ENCODE measurements at regions not wholly inside any gene's neighbourhood (a gene's known extent, or its start where the extent isn't known, plus 50 kb on each side); places are given as distances from the start of the nearest gene placed in this dataset.

DNA sequence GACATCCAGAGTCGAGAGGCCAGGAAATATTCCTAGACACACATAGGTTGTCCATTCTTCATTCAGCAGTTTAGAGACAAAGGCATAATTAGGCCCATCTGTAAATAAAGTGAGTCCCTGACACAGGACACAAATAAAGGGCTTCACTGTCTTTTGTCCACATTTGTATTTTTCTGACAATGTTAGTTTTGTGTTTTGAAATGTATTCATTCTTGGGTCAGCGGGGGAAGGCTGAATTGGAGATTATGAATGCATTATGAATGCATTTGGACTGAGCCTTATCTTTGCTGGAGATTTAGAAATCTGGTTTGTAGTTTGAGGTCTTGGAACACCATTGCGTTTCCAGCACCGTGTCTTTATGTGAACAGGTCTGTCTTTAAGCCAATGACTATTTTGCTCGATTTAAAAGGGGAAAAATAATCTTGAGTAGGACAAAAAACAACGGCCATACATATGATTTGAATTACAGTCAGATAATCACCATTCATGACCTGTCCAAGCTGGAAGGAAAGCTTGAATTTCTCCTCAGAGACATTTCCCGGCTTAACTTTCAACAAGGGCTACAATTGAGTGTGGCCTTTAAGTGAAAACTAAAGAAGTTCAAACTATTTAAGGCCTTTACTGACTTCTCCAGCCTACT, 334.8 kb downstream of the WDR11 start:
- DNase-seq = no peak

DNA sequence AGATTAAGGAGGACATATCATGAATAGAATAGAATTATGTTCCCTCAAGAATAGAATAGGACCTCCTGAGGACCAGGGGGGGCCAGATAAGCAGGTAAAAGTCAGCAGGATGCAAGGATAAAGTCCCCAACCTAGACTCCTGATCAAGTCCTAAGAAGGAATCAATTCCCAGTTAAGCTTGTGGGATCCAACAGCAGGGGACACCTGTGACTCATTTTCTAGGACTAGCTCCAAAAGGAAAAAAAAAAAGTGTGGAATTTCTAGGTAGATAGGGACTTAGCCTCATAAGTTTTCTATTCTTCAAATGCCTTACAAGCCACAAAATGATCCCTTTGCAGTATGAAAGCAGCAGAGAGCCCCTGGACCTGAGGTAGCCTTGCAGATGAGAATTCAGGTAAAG, 336.2 kb downstream of the WDR11 start:
- DNase-seq = no peak

GRCh38 chr10:121188005-121188404, 336.8 kb downstream of the WDR11 start:
- no peak for DNase-seq

DNA sequence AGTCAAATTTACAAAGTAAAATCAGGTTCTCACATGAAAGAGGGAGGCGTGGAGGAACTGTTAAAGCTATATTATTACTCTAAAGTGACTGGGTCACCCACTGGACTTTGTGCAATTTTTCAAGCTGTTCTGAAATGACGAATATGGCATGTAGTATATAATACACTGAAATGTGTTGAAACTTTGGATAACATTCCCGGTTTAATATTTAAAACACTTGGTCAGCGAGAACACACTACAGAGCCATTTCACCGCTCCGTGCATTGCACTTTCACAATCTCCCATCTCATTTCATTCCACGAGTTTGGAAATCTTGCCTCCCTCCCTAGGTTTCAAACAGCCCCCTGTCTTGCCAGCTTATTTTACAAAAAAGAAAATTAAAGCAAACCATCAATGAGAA, 337.9 kb downstream of the WDR11 start:
- no peak for DNase-seq

DNA sequence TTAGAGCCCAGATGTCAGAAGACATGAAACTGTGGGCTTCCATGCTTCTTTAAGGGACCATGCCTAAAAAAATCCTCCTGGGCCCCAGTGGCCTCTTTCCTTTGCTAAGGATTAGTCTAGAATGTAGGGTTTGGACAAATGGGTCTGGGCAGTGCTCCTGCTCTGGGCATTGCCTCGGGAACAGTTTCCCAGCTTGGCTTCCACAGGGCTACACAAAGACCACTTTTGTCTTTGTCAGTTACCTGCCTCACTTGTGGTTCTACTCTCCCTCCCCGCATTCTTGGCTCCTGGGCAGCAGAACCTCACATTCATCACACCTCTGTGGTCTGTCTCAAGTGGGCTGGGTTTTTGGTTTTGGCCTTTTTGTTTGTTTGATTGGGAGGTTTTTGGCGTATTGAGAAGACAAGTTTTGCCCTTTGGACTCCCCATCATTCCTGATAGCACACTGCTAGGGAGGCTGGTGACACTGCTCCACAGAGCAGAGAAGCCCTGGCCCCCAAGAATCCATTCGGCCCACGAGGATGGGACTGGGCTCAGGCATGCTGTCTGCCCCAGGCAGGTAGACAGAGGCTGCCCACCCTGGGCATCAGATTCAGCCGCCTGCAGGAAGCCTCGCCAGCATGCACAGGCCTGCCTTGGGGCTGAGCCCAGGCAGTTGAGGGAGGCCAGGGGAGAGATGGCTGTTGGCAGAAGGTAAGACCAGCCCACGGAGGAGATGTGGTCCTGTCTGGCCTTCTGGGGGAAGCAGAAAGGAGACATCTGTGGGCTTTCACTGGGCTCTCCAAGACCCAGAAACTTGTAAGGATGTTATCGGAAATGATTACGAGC, 343.7 kb downstream of the WDR11 start:
- no peak for DNase-seq

GRCh38 chr10:121195524-121195910, 344.4 kb downstream of the WDR11 start:
- no peak for DNase-seq

DNA sequence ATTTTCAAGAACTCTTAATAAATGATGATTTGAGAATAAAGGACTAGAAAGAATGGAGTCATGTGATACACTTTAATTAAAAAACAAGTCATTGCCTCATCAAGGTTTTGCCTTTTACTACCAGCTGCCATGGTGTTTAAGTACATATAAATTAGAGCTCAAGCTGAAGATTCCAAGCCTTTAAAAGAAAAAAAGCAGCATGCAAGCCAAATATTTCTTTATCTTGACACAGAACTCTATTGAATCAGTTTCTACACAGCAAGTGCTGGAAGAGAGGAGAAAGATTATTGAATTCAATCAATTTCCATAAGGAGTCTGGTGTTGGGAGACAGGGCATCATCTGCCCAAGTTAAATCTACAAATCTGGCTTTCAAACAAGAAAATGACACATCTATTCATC, 347.9 kb downstream of the WDR11 start:
- no peak for DNase-seq

- DNase-seq = no peak
Measured at GRCh38 chr10:121205625-121206024, 354.5 kb downstream of the WDR11 start.

DNA sequence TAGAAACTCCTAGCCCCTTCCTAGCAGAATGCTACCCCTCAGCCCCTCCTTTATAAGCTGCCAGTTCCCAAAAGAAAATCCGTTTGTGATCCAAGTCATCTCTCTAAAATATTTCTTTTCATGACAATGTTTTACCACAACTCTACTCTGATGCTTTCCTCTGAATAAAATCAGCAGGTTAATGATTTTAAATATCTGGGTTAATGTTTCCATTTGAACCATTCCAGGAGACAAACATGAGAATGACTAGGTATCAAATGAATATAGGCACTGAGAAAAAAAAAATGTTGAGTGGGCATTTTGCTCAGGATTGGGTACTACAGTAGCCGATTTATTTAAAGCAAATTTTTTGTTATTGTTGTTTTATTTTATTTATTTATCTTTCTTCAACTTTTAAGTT, 360.3 kb downstream of the WDR11 start:
- DNase-seq = no peak

- no peak for DNase-seq
Measured at GRCh38 chr10:121213437-121213836, 362.3 kb downstream of the WDR11 start.

GRCh38 chr10:121216295-121216694, 365.1 kb downstream of the WDR11 start:
- DNase-seq = no peak

- DNase-seq = peak; percentile 70
Measured at GRCh38 chr10:121216721-121217181, 365.6 kb downstream of the WDR11 start.

DNA sequence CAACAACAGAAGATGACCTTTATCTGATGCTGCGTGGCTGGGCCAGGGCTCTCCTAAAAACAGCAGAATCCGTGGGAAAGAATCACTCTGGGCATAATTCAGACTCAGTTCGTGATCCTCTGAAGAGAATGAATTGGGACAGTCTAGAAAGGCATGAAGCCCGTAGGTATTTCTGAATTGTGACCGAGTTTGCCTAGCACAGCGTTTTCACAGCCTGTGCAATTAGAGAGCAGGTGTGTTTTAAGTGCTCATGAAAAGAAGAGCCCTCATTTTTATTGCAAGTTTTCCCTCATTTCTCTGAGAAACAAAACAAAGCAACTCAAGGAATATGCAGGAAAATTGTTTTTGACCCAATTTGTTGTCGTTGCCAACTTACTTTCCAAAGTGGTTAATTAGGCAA, 366.2 kb downstream of the WDR11 start:
- no peak for DNase-seq

GRCh38 chr10:121221072-121221471, 369.9 kb downstream of the WDR11 start:
- peak; percentile 38 for DNase-seq

GRCh38 chr10:121221991-121222390, 370.8 kb downstream of the WDR11 start:
- DNase-seq = no peak

DNA sequence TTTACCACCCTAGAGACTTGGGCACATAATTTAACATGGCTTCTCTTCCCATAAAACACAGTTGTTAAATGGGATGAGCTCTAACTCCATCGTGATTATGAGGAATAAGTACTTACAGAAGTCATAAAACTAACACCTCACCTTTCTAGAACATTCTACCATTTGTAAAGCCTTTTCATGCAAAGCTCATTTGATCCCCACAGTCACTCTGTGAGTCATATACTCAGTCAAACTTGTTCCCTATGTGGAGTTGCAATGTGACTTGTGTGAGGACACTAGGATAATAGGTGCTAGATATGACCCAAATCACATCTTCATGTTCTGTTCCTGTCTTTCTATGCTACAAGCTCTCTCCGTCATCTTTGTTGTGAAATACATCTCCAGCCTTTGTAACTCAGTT, 371.7 kb downstream of the WDR11 start:
- DNase-seq = no peak

GRCh38 chr10:121231079-121231478, 367.2 kb downstream of the FGFR2 start:
- DNase-seq = no peak

GRCh38 chr10:121232494-121232893, 365.8 kb downstream of the FGFR2 start:
- no peak for DNase-seq

- no peak for DNase-seq
Measured at GRCh38 chr10:121235692-121236091, 362.6 kb downstream of the FGFR2 start.

DNA sequence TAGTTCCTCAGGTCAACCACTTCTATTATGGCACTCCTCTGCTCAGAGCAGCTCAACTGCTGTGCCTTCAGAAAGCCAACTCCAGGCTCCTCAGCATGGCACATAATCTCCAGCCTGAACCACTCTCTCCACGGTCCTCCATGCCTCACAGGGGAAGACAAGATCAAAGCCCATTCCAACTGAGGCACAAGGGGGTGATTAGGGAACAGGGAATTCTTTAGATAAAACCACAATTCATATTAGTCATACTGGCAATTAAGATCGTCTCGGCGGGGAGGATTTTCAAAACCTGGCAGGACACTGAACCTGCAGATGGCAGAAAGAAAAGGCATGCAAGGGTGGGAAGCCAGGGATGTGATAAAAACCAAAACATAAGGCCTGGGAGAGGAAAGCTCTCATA, 361.6 kb downstream of the FGFR2 start:
- DNase-seq = no peak

DNA sequence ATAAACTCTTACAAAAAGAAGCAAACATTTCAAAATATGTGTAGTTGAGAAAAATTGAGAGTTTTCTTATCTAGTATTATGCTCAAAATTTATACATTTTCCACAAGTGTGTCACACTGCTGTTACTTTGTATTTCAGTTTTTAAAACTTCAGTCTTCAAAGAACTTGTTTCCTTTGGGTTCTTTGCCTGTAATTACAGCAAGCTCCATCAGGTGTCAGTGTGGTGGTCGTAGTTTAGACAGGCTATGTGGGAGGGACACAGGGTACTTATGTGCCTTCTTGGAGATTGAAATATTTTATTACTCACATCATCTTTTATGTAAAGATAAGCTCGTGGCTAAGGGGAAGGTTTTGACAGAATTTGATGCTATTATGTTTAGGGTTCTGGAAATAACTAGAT, 360.5 kb downstream of the FGFR2 start:
- no peak for DNase-seq

DNA sequence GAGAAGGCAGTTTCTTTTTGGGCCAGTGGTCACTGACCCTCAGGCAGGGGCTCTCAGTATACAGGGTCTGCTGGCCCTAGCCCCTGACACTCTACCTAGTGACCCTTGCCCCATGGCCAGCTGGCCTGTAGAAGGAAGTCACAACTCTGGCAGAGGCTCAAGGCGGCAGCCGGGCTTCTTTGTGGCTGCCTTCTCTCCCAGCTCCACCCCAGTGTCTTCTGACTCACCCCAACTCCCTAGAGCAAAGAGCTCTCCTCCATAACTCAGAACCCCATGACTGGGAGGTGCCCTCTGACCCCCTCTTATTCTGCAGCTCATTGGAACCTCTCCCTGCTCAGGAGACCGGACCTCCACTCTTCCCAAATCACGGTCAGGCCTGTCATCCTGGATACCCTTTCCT, 358.2 kb downstream of the FGFR2 start:
- no peak for DNase-seq

DNA sequence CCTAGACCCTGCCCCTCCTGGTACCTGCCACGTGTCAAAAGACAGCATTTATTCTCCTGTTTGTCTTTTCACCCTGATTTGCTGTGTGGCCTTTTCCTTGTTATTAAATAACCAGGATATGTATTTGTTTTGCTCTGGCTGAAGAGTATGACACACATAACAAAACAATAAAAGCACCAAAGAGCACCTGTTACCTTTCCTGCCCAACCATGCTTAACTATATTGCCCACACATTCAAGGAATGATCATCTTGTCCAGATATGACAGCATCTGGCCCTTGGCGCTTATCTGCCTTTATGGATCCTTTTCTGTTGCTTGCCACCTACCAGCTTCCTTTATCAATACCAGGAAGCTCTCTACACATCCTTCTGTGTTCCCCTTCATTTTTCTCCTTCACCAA, 357.7 kb downstream of the FGFR2 start:
- DNase-seq = no peak

DNA sequence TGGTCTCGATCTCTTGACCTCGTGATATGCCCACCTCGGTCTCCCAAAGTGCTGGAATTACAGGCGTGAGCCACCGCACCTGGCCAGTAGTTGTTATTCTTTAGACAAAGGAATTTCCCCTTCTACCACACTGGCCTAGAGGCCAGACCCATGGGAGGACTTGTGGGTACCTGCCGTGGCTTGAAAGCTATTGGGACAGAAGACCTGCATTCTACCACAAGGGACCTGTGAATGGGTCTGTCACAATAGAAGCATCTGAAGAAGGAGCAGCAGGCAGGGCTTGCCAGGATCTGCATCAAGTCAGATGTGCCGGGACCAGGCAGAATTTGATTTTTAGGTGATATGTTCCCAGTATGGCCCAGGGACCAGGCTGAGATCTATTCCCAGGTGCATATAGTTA, 356.9 kb downstream of the FGFR2 start:
- no peak for DNase-seq

Measured in retina (tissue), 1 donor.